HepG2 (cell line): ENCODE measurements at regions not wholly inside any gene's neighbourhood (a gene's known extent, or its start where the extent isn't known, plus 50 kb on each side); places are given as distances from the start of the nearest gene placed in this dataset.

Experiments
- ATAC-seq: fragments of 200-7000 bp; cut with Tn5 transposase; 3 replicates; pipeline ENCODE4 v1.9.1; 2020; ENCODE audit warnings: mild to moderate bottlenecking, moderate library complexity
- BruUV-seq: library from RNA; stranded (reverse); fragments of 400-500 nt; replicated peaks from 2 replicates; lab custom pipeline; 2021; lab: Mats Ljungman, UMichigan
- CTCF ChIA-PET: fragments of 300-600 bp; formaldehyde crosslinking; extraction: SDS; loops from one replicate; lab custom pipeline; 2021; ENCODE audit warnings: low total read pairs, inconsistent platforms, low intra/inter-chr PET ratio; lab: Yijun Ruan, JAX
- POLR2A ChIA-PET: fragments of 350-600 bp; sonication (Branson Sonifier 250); formaldehyde crosslinking; loops from one replicate; lab custom pipeline; 2020; ENCODE audit warnings: antibody characterized with exemption, inconsistent platforms; lab: Yijun Ruan, JAX
- DNase-seq: peaks from one replicate; pipeline ENCODE4 v3.0.0-alpha.2; 2015; ENCODE audit warnings: low spot score
- FAIRE-seq: peaks from 3 replicates; lab custom pipeline; 2011; peaks lifted over from hg19 to GRCh38; lab: Jason Lieb, UNC
- H2AFZ ChIP-seq: one replicate; pipeline ENCODE4 v1.6.1; 2011; ENCODE audit warnings: low read length, inconsistent platforms
- H3K27ac ChIP-seq: fragments of 300-600 bp; 3 replicates; pipeline ENCODE4 v1.8.0; 2011; ENCODE audit warnings: mixed run types, mild to moderate bottlenecking, mixed read lengths, low read length, inconsistent platforms; ENCODE audit not compliant: insufficient read depth; ENCODE audit errors: extremely low read length
- H3K27me3 ChIP-seq, 2 experiments: fragments of 200-600 bp in 1 of 2; 2 replicates in 1 of 2; 3 replicates in 1 of 2; pipeline versions ENCODE4 v1.6.0 to v1.8.0; 2011; ENCODE audit warnings: low read length in 2 of 2, mild to moderate bottlenecking in 2 of 2, moderate library complexity in 2 of 2, inconsistent platforms in 1 of 2; ENCODE audit not compliant: insufficient read depth in 2 of 2, control insufficient read depth in 1 of 2
- H3K36me3 ChIP-seq, 2 experiments: fragments of 200-600 bp in 1 of 2; replicated peaks in 1 of 2; 2 replicates in 1 of 2; 3 replicates in 1 of 2; pipeline versions ENCODE4 v1.5.1 to v1.8.0; 2011; ENCODE audit warnings: low read length in 2 of 2, inconsistent platforms in 1 of 2; ENCODE audit not compliant: insufficient read depth in 2 of 2, control insufficient read depth in 1 of 2
- H3K4me1 ChIP-seq: 2 replicates; pipeline ENCODE4 v1.5.1; 2012; ENCODE audit warnings: low read length, inconsistent platforms; ENCODE audit not compliant: insufficient read depth
- H3K4me2 ChIP-seq: 2 replicates; pipeline ENCODE4 v1.6.0; 2011; ENCODE audit warnings: low read depth, low read length, inconsistent platforms
- H3K4me3 ChIP-seq, 3 experiments: fragments of 200-600 bp in 1 of 3; sonication (generic), shearing (Covaris generic) in 1 of 3; replicated peaks in 1 of 3; 2 replicates each; pipeline ENCODE4 v1.5.1; 2011 to 2016; ENCODE audit warnings: low read length in 3 of 3, inconsistent platforms in 2 of 3, low read depth in 2 of 3, mild to moderate bottlenecking in 2 of 3, control low read depth in 1 of 3, mixed read lengths in 1 of 3; ENCODE audit not compliant: insufficient read depth in 1 of 3
- H3K79me2 ChIP-seq: one replicate; pipeline ENCODE4 v1.6.1; 2011; ENCODE audit warnings: low read length, inconsistent platforms; ENCODE audit not compliant: insufficient read depth
- H3K9ac ChIP-seq: 2 replicates; pipeline ENCODE4 v1.6.0; 2011; ENCODE audit warnings: mild to moderate bottlenecking, low read depth, low read length, inconsistent platforms; ENCODE audit not compliant: insufficient read depth
- H3K9me3 ChIP-seq: 2 replicates; pipeline ENCODE4 v1.5.1; 2012; ENCODE audit warnings: mild to moderate bottlenecking, low read length
- H4K20me1 ChIP-seq: 2 replicates; pipeline ENCODE4 v1.6.0; 2011; ENCODE audit warnings: inconsistent platforms, mild to moderate bottlenecking, low read length, moderate library complexity; ENCODE audit not compliant: insufficient read depth
- GFI1 ChIP-seq: sonication (generic); formaldehyde crosslinking; IDR thresholded peaks from 2 replicates; pipeline ENCODE4 v1.5.0; 2020; ENCODE audit warnings: missing genetic modification reagents, mild to moderate bottlenecking, borderline replicate concordance
- WIZ ChIP-seq: sonication (generic); formaldehyde crosslinking; IDR thresholded peaks from 2 replicates; pipeline ENCODE4 v1.5.1; 2020; ENCODE audit warnings: mild to moderate bottlenecking, missing genetic modification reagents
- ZBTB40 ChIP-seq, 2 experiments: fragments of 450-650 bp in 1 of 2; sonication (generic) in 1 of 2; formaldehyde crosslinking in 1 of 2; IDR thresholded peaks; 2 replicates each; pipeline versions ENCODE4 v1.6.1 to v1.8.0; 2016 to 2022; ENCODE audit warnings: antibody characterized with exemption in 1 of 2, mild to moderate bottlenecking in 1 of 2, missing genetic modification reagents in 1 of 2
- ZBTB43 ChIP-seq: sonication (generic); formaldehyde crosslinking; conservative IDR thresholded peaks from 2 replicates; pipeline ENCODE4 v1.4.0; 2020; ENCODE audit warnings: missing genetic modification reagents
- ZSCAN21 ChIP-seq: sonication (generic); formaldehyde crosslinking; IDR thresholded peaks from 2 replicates; pipeline ENCODE4 v1.8.0; 2022; ENCODE audit warnings: mild to moderate bottlenecking, missing genetic modification reagents, moderate library complexity, borderline replicate concordance
- WGBS: methylation state at CpG from one replicate; pipeline ENCODE4 v1.1.6; 2017; ENCODE audit warnings: low lambda C conversion rate; 5-methylcytosine and 5-hydroxymethylcytosine counted together
- in situ Hi-C: cut with HindIII; loops from 2 replicates; pipeline ENCODE4 v1.10.0; 2017; ENCODE audit warnings: low pct_unique_long_range_greater_than_20kb; ENCODE audit not compliant: extremely low pct_ligation_motif_present
- intact Hi-C: fragments of 100-400 bp; cut with micrococcal nuclease; formaldehyde crosslinking; loops from one replicate; pipeline ENCODE4 v1.10.0; 2022; ENCODE audit not compliant: unreplicated experiment

- in situ Hi-C loops (no loop called here), intact Hi-C loops (no loop called here)
- no peak for DNase-seq
- no peaks in the 10 kb centered on the region for H3K79me2 ChIP-seq
- no peaks in the 10 kb centered on the region for H3K9me3 ChIP-seq
- WGBS: 37% methylated on average over 5 of the region's 5 CpGs
- ChIA-PET POLR2A (no interaction called here), CTCF (no interaction called here)
- H2AFZ ChIP-seq: no peak overlapping the region
- TF ChIP-seq ZSCAN21: no peak
- TF ChIP-seq ZBTB43 (CRISPR knock-in tag): no peak
- TF ChIP-seq GFI1: no peak
- no peak for TF ChIP-seq ZBTB40 (IDR thresholded peaks at IDR 0.05)
- no peak for TF ChIP-seq ZBTB40 (CRISPR knock-in tag; IDR thresholded peaks at IDR 0.05)
- no peak for TF ChIP-seq WIZ (CRISPR knock-in tag)
- H3K4me2 ChIP-seq: no peak overlapping the region
- H3K4me1 ChIP-seq: 0 out of 2 replicates have a peak, but pooled peaks cover 3% of the 10 kb centered on the region
- no peak for ATAC-seq
- no peak overlapping the region for H3K4me3 ChIP-seq
- H4K20me1 ChIP-seq: no peaks in the 10 kb centered on the region
- BruUV-seq: no TSS peak
- H3K27ac ChIP-seq: no peak overlapping the region
- H3K36me3 ChIP-seq: no peaks in the 10 kb centered on the region
- no peak for FAIRE-seq
- H3K9ac ChIP-seq: no peak overlapping the region
- no peaks in the 10 kb centered on the region for H3K27me3 ChIP-seq
Observed at GRCh38 chr6:21780679-21781078, 187.1 kb downstream of the SOX4 start.
